K562 (cell line): ENCODE measurements at regions not wholly inside any gene's neighbourhood (a gene's known extent, or its start where the extent isn't known, plus 50 kb on each side); places are given as distances from the start of the nearest gene placed in this dataset.

ENCODE experiments used
- ARID1B ChIP-seq: fragments of 450-650 bp; IDR thresholded peaks from 2 replicates; pipeline ENCODE4 v1.6.1; 2016; ENCODE audit warnings: antibody characterized with exemption, mild to moderate bottlenecking, inconsistent platforms
- ARID2 ChIP-seq: fragments of 450-650 bp; IDR thresholded peaks from 2 replicates; pipeline ENCODE4 v1.6.1; 2017; ENCODE audit warnings: antibody characterized with exemption, mild to moderate bottlenecking
- CBX3 ChIP-seq, 2 experiments: IDR thresholded peaks; 1 replicate in 1 of 2; 2 replicates in 1 of 2; pipeline ENCODE4 v1.6.1; 2012; ENCODE audit warnings: inconsistent platforms in 2 of 2, low read length in 2 of 2, borderline replicate concordance in 1 of 2, control low read depth in 1 of 2
- CREM ChIP-seq: IDR thresholded peaks from 2 replicates; pipeline ENCODE4 v1.6.1; 2014; ENCODE audit warnings: antibody characterized with exemption, low read depth
- FOXA3 ChIP-seq, 2 experiments: fragments of 450-650 bp in 1 of 2; sonication (generic) in 1 of 2; formaldehyde crosslinking; IDR thresholded peaks in 1 of 2; conservative IDR thresholded peaks in 1 of 2; 2 replicates each; pipeline versions ENCODE4 v1.4.0 to v1.8.0; 2020 to 2022; ENCODE audit warnings: mild to moderate bottlenecking in 2 of 2, missing genetic modification reagents in 1 of 2
- GATA2 ChIP-seq: sonication (generic); formaldehyde crosslinking; IDR thresholded peaks from 2 replicates; pipeline ENCODE4 v1.4.0; 2020; ENCODE audit warnings: mild to moderate bottlenecking, missing genetic modification reagents
- GATAD2A ChIP-seq: fragments of 450-650 bp; IDR thresholded peaks from 2 replicates; pipeline ENCODE4 v1.6.1; 2017
- HEY1 ChIP-seq: fragments of 250-450 bp; sonication (Bioruptor Pico); IDR thresholded peaks from 2 replicates; pipeline ENCODE4 v1.5.0; 2020; ENCODE audit warnings: mild to moderate bottlenecking, moderate library complexity, borderline replicate concordance
- KLF13 ChIP-seq: fragments of 450-650 bp; IDR thresholded peaks from 2 replicates; pipeline ENCODE4 v1.6.1; 2016; ENCODE audit warnings: missing genetic modification characterization, low read depth, mild to moderate bottlenecking, missing compliant biosample characterization, moderate library complexity, borderline replicate concordance
- MAFF ChIP-seq: IDR thresholded peaks from 2 replicates; pipeline ENCODE4 v1.6.1; 2012; ENCODE audit warnings: low read length, improper control_type of control experiment
- MAFG ChIP-seq: fragments of 450-650 bp; conservative IDR thresholded peaks from 2 replicates; pipeline ENCODE4 v1.6.1; 2016; ENCODE audit warnings: missing genetic modification characterization, missing compliant biosample characterization
- MYNN ChIP-seq, 2 experiments: sonication (generic); formaldehyde crosslinking in 1 of 2; IDR thresholded peaks; 2 replicates each; pipeline versions ENCODE4 v1.5.0 to v1.6.1; 2016 to 2020; ENCODE audit warnings: antibody characterized with exemption in 1 of 2, missing genetic modification reagents in 1 of 2
- NFE2 ChIP-seq: IDR thresholded peaks from 2 replicates; pipeline ENCODE4 v1.6.1; 2014; ENCODE audit warnings: antibody characterized with exemption, low read depth
- NFYB ChIP-seq: IDR thresholded peaks from 2 replicates; pipeline ENCODE4 v1.6.1; 2011; ENCODE audit warnings: mild to moderate bottlenecking, moderate library complexity; ENCODE audit not compliant: insufficient read length; ENCODE audit errors: extremely low read depth
- PURB ChIP-seq: sonication (generic); formaldehyde crosslinking; IDR thresholded peaks from 2 replicates; pipeline ENCODE4 v1.9.0; 2021; ENCODE audit warnings: low read depth, mild to moderate bottlenecking, missing genetic modification reagents
- RBM17 ChIP-seq: fragments of 200-400 bp; formaldehyde crosslinking; IDR thresholded peaks from 2 replicates; pipeline ENCODE4 v1.6.1; 2017; ENCODE audit warnings: low read depth, mild to moderate bottlenecking, low read length, borderline replicate concordance
- SMAD1 ChIP-seq: fragments of 150-350 bp; IDR thresholded peaks from 2 replicates; pipeline ENCODE4 v1.6.1; 2014; ENCODE audit warnings: low read length, low read depth; ENCODE audit not compliant: partially characterized antibody
- TCF3 ChIP-seq: sonication (generic); formaldehyde crosslinking; IDR thresholded peaks from 2 replicates; pipeline ENCODE4 v1.4.0; 2020; ENCODE audit warnings: mild to moderate bottlenecking, missing genetic modification reagents
- TGIF2 ChIP-seq: sonication (generic); formaldehyde crosslinking; IDR thresholded peaks from 2 replicates; pipeline ENCODE4 v1.8.1; 2022; ENCODE audit warnings: mild to moderate bottlenecking, missing genetic modification reagents, moderate library complexity
- TRIM28 ChIP-seq: fragments of 450-650 bp; IDR thresholded peaks from 2 replicates; pipeline ENCODE4 v1.6.1; 2017
- USF2 ChIP-seq: sonication (generic); formaldehyde crosslinking; IDR thresholded peaks from 2 replicates; pipeline ENCODE4 v1.5.0; 2020; ENCODE audit warnings: missing genetic modification reagents
- ZBED1 ChIP-seq: IDR thresholded peaks from 2 replicates; pipeline ENCODE4 v1.6.1; 2014
- ZBTB43 ChIP-seq: sonication (generic); formaldehyde crosslinking; IDR thresholded peaks from 2 replicates; pipeline ENCODE4 v1.8.0; 2023; ENCODE audit warnings: mild to moderate bottlenecking, missing genetic modification reagents
- ZBTB5 ChIP-seq: fragments of 450-650 bp; IDR thresholded peaks from 2 replicates; pipeline ENCODE4 v1.6.1; 2017; ENCODE audit warnings: antibody characterized with exemption
- ZKSCAN8 ChIP-seq: fragments of 200-800 bp; sonication (Bioruptor generic); IDR thresholded peaks from 2 replicates; pipeline ENCODE4 v1.6.1; 2016; ENCODE audit warnings: missing genetic modification characterization, missing compliant biosample characterization
- ZNF146 ChIP-seq: IDR thresholded peaks from one replicate; pipeline ENCODE4 v1.6.1; 2018; ENCODE audit warnings: missing compliant biosample characterization; ENCODE audit not compliant: unreplicated experiment
- ZNF324 ChIP-seq: fragments of 250-450 bp; sonication (Bioruptor Pico); IDR thresholded peaks from 2 replicates; pipeline ENCODE4 v1.4.0; 2020; ENCODE audit warnings: mild to moderate bottlenecking
- ZNF551 ChIP-seq: fragments of 250-450 bp; sonication (Bioruptor Pico); IDR thresholded peaks from 2 replicates; pipeline ENCODE4 v1.5.0; 2021; ENCODE audit warnings: mild to moderate bottlenecking, moderate library complexity
- ZNF586 ChIP-seq: fragments of 450-650 bp; formaldehyde crosslinking; conservative IDR thresholded peaks from 2 replicates; pipeline ENCODE4 v1.4.0; 2020; ENCODE audit warnings: mild to moderate bottlenecking, moderate library complexity
- ZNF780A ChIP-seq: fragments of 250-450 bp; sonication (Bioruptor Pico); IDR thresholded peaks from 2 replicates; pipeline ENCODE4 v1.5.0; 2021; ENCODE audit warnings: mild to moderate bottlenecking

DNA sequence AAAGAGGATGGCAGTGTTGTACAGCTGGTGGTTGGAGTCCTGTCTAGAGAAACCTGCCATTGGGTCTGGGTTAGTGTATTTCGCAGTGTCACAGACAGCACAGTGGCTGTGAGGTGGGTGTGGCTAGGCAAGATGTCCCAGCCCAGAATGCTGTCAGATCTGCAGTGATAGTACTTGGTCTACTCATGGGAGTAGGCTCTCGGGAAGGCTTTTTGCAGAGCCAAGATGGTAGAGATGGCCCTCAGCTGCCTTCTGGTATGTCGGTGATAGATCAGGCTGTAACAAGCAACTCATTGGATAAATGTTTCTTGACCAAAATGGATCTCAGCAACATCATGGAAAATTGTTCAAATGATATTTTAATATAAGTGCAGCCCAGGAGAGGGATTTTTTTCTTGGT, 84.3 kb upstream of the WDR1 start (continued):
- TF ChIP-seq ZNF551 (CRISPR knock-in tag): no peak
- peak; percentile 58 for TF ChIP-seq ARID1B
- peak; percentile 58 for TF ChIP-seq CREM
- TF ChIP-seq NFYB: no peak
- TF ChIP-seq ZNF146 (CRISPR knock-in tag): no peak
- TF ChIP-seq ZNF586 (CRISPR knock-in tag): no peak
- TF ChIP-seq ZNF780A (CRISPR knock-in tag): no peak
- TF ChIP-seq NFE2: peak; percentile 85
- TF ChIP-seq TRIM28: 0 out of 2 replicates have a peak, but pooled peaks have one; percentile 50
- TF ChIP-seq ZBTB43 (CRISPR knock-in tag): no peak
- no peak for TF ChIP-seq ARID2
- TF ChIP-seq HEY1 (CRISPR knock-in tag): no peak
- TF ChIP-seq GATA2 (CRISPR knock-in tag): peak; percentile 93
- 0 out of 2 replicates have a peak, but pooled peaks have one; percentile 50 for TF ChIP-seq GATAD2A
- no peak for TF ChIP-seq TGIF2 (CRISPR knock-in tag)
- TF ChIP-seq TCF3: peak; percentile 46
- peak; percentile 45; the same call in 1 of the 2 replicates for TF ChIP-seq MAFF
- TF ChIP-seq ZBTB5: no peak
- no peak for TF ChIP-seq USF2 (CRISPR knock-in tag)
- TF ChIP-seq ZBED1: no peak
- TF ChIP-seq RBM17: no peak
- no peak for TF ChIP-seq FOXA3 (CRISPR knock-in tag; conservative IDR thresholded peaks at IDR 0.05 in 1 of 2, IDR thresholded peaks at IDR 0.05 in 1 of 2)
- 0 out of 2 replicates have a peak, but pooled peaks have one; percentile 14 for TF ChIP-seq MYNN (IDR thresholded peaks at IDR 0.05)
- TF ChIP-seq MYNN (CRISPR knock-in tag; IDR thresholded peaks at IDR 0.05): no peak
- 0 out of 3 replicates have a peak, but pooled peaks of 1 of the 2 experiments have one; percentile 45 for TF ChIP-seq CBX3 (IDR thresholded peaks at IDR 0.05; ENCODE audit: borderline replicate concordance in 1 of 2, low read length in 2 of 2)
- no peak for TF ChIP-seq ZNF324
- TF ChIP-seq MAFG (tag): peak; percentile 51
- TF ChIP-seq KLF13 (tag): no peak
- TF ChIP-seq SMAD1: no peak
- TF ChIP-seq PURB (CRISPR knock-in tag): no peak
- TF ChIP-seq ZKSCAN8 (CRISPR knock-in tag): 0 out of 2 replicates have a peak, but pooled peaks have one; percentile 69
